ENCODE measurements at regions not wholly inside any gene's neighbourhood (a gene's known extent, or its start where the extent isn't known, plus 50 kb on each side); places are given as distances from the start of the nearest gene placed in this dataset.

GRCh38 chr11:19661827-19662226, 50.8 kb upstream of the NAV2 start:
- Histone ChIP-seq H3K9ac (ENCODE audit: insufficient read length) (no peak overlapping the region), H3K9me3 (ENCODE audit: low read depth, low read length) (no peaks in the 10 kb centered on the region), H3K36me3 (ENCODE audit: insufficient read depth, low read length) (no peaks in the 10 kb centered on the region), H3K27ac (no peak overlapping the region), H3K4me3 (no peak overlapping the region)
- no peak for DNase-seq (ENCODE audit: low read depth, low spot score)
- TF ChIP-seq EZH2 (IDR thresholded peaks at IDR 0.05) (no peak), FOXP2 (optimal IDR thresholded peaks at IDR 0.05; ENCODE audit: control extremely low read depth, extremely low read length, insufficient read depth) (no peak), POLR2AphosphoS5 (IDR thresholded peaks at IDR 0.05; ENCODE audit: borderline replicate concordance, low read depth, low read length) (no peak)

- no peaks in the 10 kb centered on the region for H3K36me3 ChIP-seq (ENCODE audit: insufficient read depth, low read length)
- no peak overlapping the region for H3K4me3 ChIP-seq
- no peak for TF ChIP-seq POLR2AphosphoS5 (IDR thresholded peaks at IDR 0.05; ENCODE audit: borderline replicate concordance, low read depth, low read length)
- TF ChIP-seq EZH2 (IDR thresholded peaks at IDR 0.05) = no peak
- no peak for TF ChIP-seq FOXP2 (optimal IDR thresholded peaks at IDR 0.05; ENCODE audit: control extremely low read depth, extremely low read length, insufficient read depth)
- DNase-seq (ENCODE audit: low read depth, low spot score) = no peak
- no peak overlapping the region for H3K9ac ChIP-seq (ENCODE audit: insufficient read length)
- H3K27ac ChIP-seq = no peak overlapping the region
- no peaks in the 10 kb centered on the region for H3K9me3 ChIP-seq (ENCODE audit: low read depth, low read length)
Measured at GRCh38 chr11:19660076-19660475, 52.6 kb upstream of the NAV2 start.

- no peak overlapping the region for H3K9ac ChIP-seq (ENCODE audit: insufficient read length)
- DNase-seq (ENCODE audit: low read depth, low spot score) = no peak
- H3K4me3 ChIP-seq = no peak overlapping the region
- TF ChIP-seq EZH2 (IDR thresholded peaks at IDR 0.05) = no peak
- TF ChIP-seq POLR2AphosphoS5 (IDR thresholded peaks at IDR 0.05; ENCODE audit: borderline replicate concordance, low read depth, low read length) = no peak
- TF ChIP-seq FOXP2 (optimal IDR thresholded peaks at IDR 0.05; ENCODE audit: control extremely low read depth, extremely low read length, insufficient read depth) = no peak
- H3K27ac ChIP-seq = no peak overlapping the region
- no peaks in the 10 kb centered on the region for H3K36me3 ChIP-seq (ENCODE audit: insufficient read depth, low read length)
- no peaks in the 10 kb centered on the region for H3K9me3 ChIP-seq (ENCODE audit: low read depth, low read length)
Measured at GRCh38 chr11:19659529-19659928, 53.1 kb upstream of the NAV2 start.

- no peaks in the 10 kb centered on the region for H3K36me3 ChIP-seq (ENCODE audit: insufficient read depth, low read length)
- no peaks in the 10 kb centered on the region for H3K9me3 ChIP-seq (ENCODE audit: low read depth, low read length)
- no peak overlapping the region for H3K9ac ChIP-seq (ENCODE audit: insufficient read length)
- no peak for DNase-seq (ENCODE audit: low read depth, low spot score)
- TF ChIP-seq EZH2 (IDR thresholded peaks at IDR 0.05) (no peak), FOXP2 (optimal IDR thresholded peaks at IDR 0.05; ENCODE audit: control extremely low read depth, extremely low read length, insufficient read depth) (no peak), POLR2AphosphoS5 (IDR thresholded peaks at IDR 0.05; ENCODE audit: borderline replicate concordance, low read depth, low read length) (no peak)
- H3K27ac ChIP-seq = no peak overlapping the region
- no peak overlapping the region for H3K4me3 ChIP-seq
Measured at GRCh38 chr11:19658344-19658743, 54.3 kb upstream of the NAV2 start.

- no peak for DNase-seq (ENCODE audit: low read depth, low spot score)
- H3K36me3 ChIP-seq (ENCODE audit: insufficient read depth, low read length) = no peaks in the 10 kb centered on the region
- no peak overlapping the region for H3K4me3 ChIP-seq
- no peak overlapping the region for H3K27ac ChIP-seq
- no peak for TF ChIP-seq EZH2 (IDR thresholded peaks at IDR 0.05)
- TF ChIP-seq POLR2AphosphoS5 (IDR thresholded peaks at IDR 0.05; ENCODE audit: borderline replicate concordance, low read depth, low read length) = no peak
- no peak for TF ChIP-seq FOXP2 (optimal IDR thresholded peaks at IDR 0.05; ENCODE audit: control extremely low read depth, extremely low read length, insufficient read depth)
- H3K9me3 ChIP-seq (ENCODE audit: low read depth, low read length) = no peaks in the 10 kb centered on the region
- no peak overlapping the region for H3K9ac ChIP-seq (ENCODE audit: insufficient read length)
Measured at GRCh38 chr11:19656140-19656541, 56.5 kb upstream of the NAV2 start.

- no peak overlapping the region for H3K9ac ChIP-seq (ENCODE audit: insufficient read length)
- no peaks in the 10 kb centered on the region for H3K9me3 ChIP-seq (ENCODE audit: low read depth, low read length)
- DNase-seq (ENCODE audit: low read depth, low spot score) = no peak
- no peaks in the 10 kb centered on the region for H3K36me3 ChIP-seq (ENCODE audit: insufficient read depth, low read length)
- H3K27ac ChIP-seq = no peak overlapping the region
- TF ChIP-seq EZH2 (IDR thresholded peaks at IDR 0.05) (no peak), POLR2AphosphoS5 (IDR thresholded peaks at IDR 0.05; ENCODE audit: borderline replicate concordance, low read depth, low read length) (no peak), FOXP2 (optimal IDR thresholded peaks at IDR 0.05; ENCODE audit: control extremely low read depth, extremely low read length, insufficient read depth) (no peak)
- H3K4me3 ChIP-seq = no peak overlapping the region
Measured at GRCh38 chr11:19652623-19653375, 59.8 kb upstream of the NAV2 start.

GRCh38 chr11:19651653-19652052, 61.0 kb upstream of the NAV2 start:
- DNase-seq (ENCODE audit: low read depth, low spot score) = no peak
- TF ChIP-seq POLR2AphosphoS5 (IDR thresholded peaks at IDR 0.05; ENCODE audit: borderline replicate concordance, low read depth, low read length) = no peak
- no peak for TF ChIP-seq EZH2 (IDR thresholded peaks at IDR 0.05)
- TF ChIP-seq FOXP2 (optimal IDR thresholded peaks at IDR 0.05; ENCODE audit: control extremely low read depth, extremely low read length, insufficient read depth) = no peak
- Histone ChIP-seq H3K27ac (no peak overlapping the region), H3K4me3 (no peak overlapping the region), H3K9me3 (ENCODE audit: low read depth, low read length) (no peaks in the 10 kb centered on the region), H3K36me3 (ENCODE audit: insufficient read depth, low read length) (no peaks in the 10 kb centered on the region), H3K9ac (ENCODE audit: insufficient read length) (no peak overlapping the region)

- no peaks in the 10 kb centered on the region for H3K9me3 ChIP-seq (ENCODE audit: low read depth, low read length)
- no peak for DNase-seq (ENCODE audit: low read depth, low spot score)
- no peak overlapping the region for H3K27ac ChIP-seq
- no peak overlapping the region for H3K4me3 ChIP-seq
- H3K36me3 ChIP-seq (ENCODE audit: insufficient read depth, low read length) = no peaks in the 10 kb centered on the region
- TF ChIP-seq POLR2AphosphoS5 (IDR thresholded peaks at IDR 0.05; ENCODE audit: borderline replicate concordance, low read depth, low read length) (no peak), FOXP2 (optimal IDR thresholded peaks at IDR 0.05; ENCODE audit: control extremely low read depth, extremely low read length, insufficient read depth) (no peak), EZH2 (IDR thresholded peaks at IDR 0.05) (no peak)
- no peak overlapping the region for H3K9ac ChIP-seq (ENCODE audit: insufficient read length)
Measured at GRCh38 chr11:19651028-19651427, 61.6 kb upstream of the NAV2 start.

- H3K9ac ChIP-seq (ENCODE audit: insufficient read length) = no peak overlapping the region
- no peak overlapping the region for H3K27ac ChIP-seq
- no peak for DNase-seq (ENCODE audit: low read depth, low spot score)
- no peaks in the 10 kb centered on the region for H3K9me3 ChIP-seq (ENCODE audit: low read depth, low read length)
- TF ChIP-seq POLR2AphosphoS5 (IDR thresholded peaks at IDR 0.05; ENCODE audit: borderline replicate concordance, low read depth, low read length) = no peak
- TF ChIP-seq EZH2 (IDR thresholded peaks at IDR 0.05) = no peak
- no peak for TF ChIP-seq FOXP2 (optimal IDR thresholded peaks at IDR 0.05; ENCODE audit: control extremely low read depth, extremely low read length, insufficient read depth)
- no peaks in the 10 kb centered on the region for H3K36me3 ChIP-seq (ENCODE audit: insufficient read depth, low read length)
- H3K4me3 ChIP-seq = no peak overlapping the region
Measured at GRCh38 chr11:19650467-19650866, 62.2 kb upstream of the NAV2 start.
